Stimulated activated CD4-positive, alpha-beta T cell treated with anti-CD3 and anti-CD28 coated beads, Interleukin-2, amount 100 ng/mL, for 48 hours (primary cell): ENCODE measurements at regions not wholly inside any gene's neighbourhood (a gene's known extent, or its start where the extent isn't known, plus 50 kb on each side); places are given as distances from the start of the nearest gene placed in this dataset.

Experiments
- DNase-seq, 2 donors: peaks; one replicate each; pipeline ENCODE4 v3.0.0-alpha.2; 2020

- DNase-seq, result no peak
Observed at GRCh38 chr5:8247049-8247899, 378.3 kb downstream of the MTRR start.

GRCh38 chr5:8253376-8253775 is 384.4 kb downstream of the MTRR start:
- no peak for DNase-seq

- no peak for DNase-seq
Observed at GRCh38 chr5:8254674-8255073, 385.7 kb downstream of the MTRR start.

- no peak for DNase-seq
Observed at GRCh38 chr5:8258801-8259200, 389.9 kb downstream of the MTRR start.

GRCh38 chr5:8270246-8270645 is 401.3 kb downstream of the MTRR start:
- no peak for DNase-seq

GRCh38 chr5:8280711-8281363 is 411.9 kb downstream of the MTRR start:
- no peak for DNase-seq

GRCh38 chr5:8288334-8288733 is 419.4 kb downstream of the MTRR start:
- DNase-seq, result no peak

- no peak for DNase-seq
Observed at GRCh38 chr5:8288897-8289516, 420.1 kb downstream of the MTRR start.

- no peak for DNase-seq
Observed at GRCh38 chr5:8289779-8290178, 420.8 kb downstream of the MTRR start.

- no peak for DNase-seq
Observed at GRCh38 chr5:8290721-8291120, 421.8 kb downstream of the MTRR start.

- no peak for DNase-seq
Observed at GRCh38 chr5:8291641-8292040, 422.7 kb downstream of the MTRR start.

- DNase-seq, result no peak
Observed at GRCh38 chr5:8295141-8295540, 426.2 kb downstream of the MTRR start.

GRCh38 chr5:8299716-8300115 is 430.8 kb downstream of the MTRR start:
- no peak for DNase-seq

- no peak for DNase-seq
Observed at GRCh38 chr5:8304341-8304740, 435.4 kb downstream of the MTRR start.

- no peak for DNase-seq
Observed at GRCh38 chr5:8306288-8306896, 437.4 kb downstream of the MTRR start.

- DNase-seq, result no peak
Observed at GRCh38 chr5:8314965-8315364, 446.0 kb downstream of the MTRR start.

GRCh38 chr5:8316608-8317280 is 447.8 kb downstream of the MTRR start:
- DNase-seq, result no peak

GRCh38 chr5:8317335-8317734 is 448.4 kb downstream of the MTRR start:
- no peak for DNase-seq

GRCh38 chr5:8320244-8320643 is 451.3 kb downstream of the MTRR start:
- DNase-seq, result no peak

GRCh38 chr5:8321272-8321671 is 452.3 kb downstream of the MTRR start:
- no peak for DNase-seq

- no peak for DNase-seq
Observed at GRCh38 chr5:8322484-8322883, 453.5 kb downstream of the MTRR start.

- DNase-seq, result no peak
Observed at GRCh38 chr5:8327016-8327415, 458.1 kb downstream of the MTRR start.

- no peak for DNase-seq
Observed at GRCh38 chr5:8329773-8330172, 460.8 kb downstream of the MTRR start.
